HL-60 (cell line): ENCODE measurements at regions not wholly inside any gene's neighbourhood (a gene's known extent, or its start where the extent isn't known, plus 50 kb on each side); places are given as distances from the start of the nearest gene placed in this dataset.

Experiments
- DNase-seq, 2 experiments: peaks; one replicate each; pipeline ENCODE4 v3.0.0-alpha.2; 2010 to 2020; ENCODE audit warnings: low read depth in 1 of 2, low spot score in 1 of 2
- H3K27ac ChIP-seq: fragments of 250-450 bp; sonication (Bioruptor Pico); replicated peaks from 2 replicates; pipeline ENCODE4 v1.5.1; 2020; ENCODE audit warnings: mild to moderate bottlenecking, moderate library complexity
- H3K27me3 ChIP-seq: fragments of 250-450 bp; sonication (Bioruptor Pico); 2 replicates; pipeline ENCODE4 v1.5.1; 2021; ENCODE audit warnings: mild to moderate bottlenecking, moderate library complexity; ENCODE audit not compliant: insufficient read depth, poor library complexity, severe bottlenecking
- H3K4me3 ChIP-seq: replicated peaks from 2 replicates; pipeline ENCODE4 v1.5.1; 2011; ENCODE audit warnings: mild to moderate bottlenecking, control low read depth, low read length; ENCODE audit not compliant: insufficient read depth
- CTCF ChIP-seq: IDR thresholded peaks from one replicate; pipeline ENCODE4 v1.5.1; 2011; ENCODE audit warnings: low read length, control low read depth, inconsistent platforms; ENCODE audit not compliant: insufficient read depth
- GABPA ChIP-seq: IDR thresholded peaks from 2 replicates; pipeline ENCODE4 v1.6.1; 2012; ENCODE audit warnings: low read depth
- POLR2AphosphoS5 ChIP-seq: IDR thresholded peaks from 2 replicates; pipeline ENCODE4 v1.6.1; 2012; ENCODE audit warnings: low read depth
- REST ChIP-seq: IDR thresholded peaks from 2 replicates; pipeline ENCODE4 v1.6.1; 2012; ENCODE audit warnings: low read depth; ENCODE audit not compliant: insufficient replicate concordance
- SPI1 ChIP-seq: IDR thresholded peaks from 2 replicates; pipeline ENCODE4 v1.6.1; 2012; ENCODE audit warnings: low read depth, mild to moderate bottlenecking, borderline replicate concordance

GRCh38 chr7:68444042-68444441, 1154.2 kb upstream of the AUTS2 start:
- Histone ChIP-seq H3K27me3 (no peaks in the 10 kb centered on the region), H3K27ac (no peak overlapping the region), H3K4me3 (no peak overlapping the region)
- no peak for DNase-seq
- TF ChIP-seq CTCF (no peak), GABPA (no peak), POLR2AphosphoS5 (no peak), SPI1 (no peak), REST (no peak)

- TF ChIP-seq POLR2AphosphoS5 (no peak), SPI1 (no peak), GABPA (no peak), REST (no peak), CTCF (no peak)
- no peak for DNase-seq
- H3K27me3 ChIP-seq, result no peaks in the 10 kb centered on the region
- no peak overlapping the region for H3K27ac ChIP-seq
- H3K4me3 ChIP-seq, result no peak overlapping the region
These were observed 1153.3 kb upstream of the AUTS2 start for GRCh38 chr7:68444956-68445355.

- TF ChIP-seq SPI1 (no peak), CTCF (no peak), REST (no peak)
- H3K27me3 ChIP-seq, result no peaks in the 10 kb centered on the region
- DNase-seq, result no peak
- no peak overlapping the region for H3K4me3 ChIP-seq
- H3K27ac ChIP-seq, result no peak overlapping the region
These were observed 1152.1 kb upstream of the AUTS2 start for GRCh38 chr7:68446183-68446582.
